Body of pancreas (tissue), 4 donors: ENCODE measurements at regions not wholly inside any gene's neighbourhood (a gene's known extent, or its start where the extent isn't known, plus 50 kb on each side); places are given as distances from the start of the nearest gene placed in this dataset.

Experiments
- ATAC-seq: fragments of 150-250 bp; one replicate; pipeline ENCODE4 v1.9.1; 2016
- DNase-seq, 4 donors: peaks; one replicate each; pipeline ENCODE4 v3.0.0-alpha.2; 2019
- H3K27ac ChIP-seq, 4 donors: fragments of 200-600 bp; sonication (generic); 1 replicate in 3 of 4; 2 replicates in 1 of 4; pipeline versions ENCODE4 v1.5.1 to v1.6.1; 2016 to 2019; ENCODE audit warnings: mild to moderate bottlenecking in 1 of 4, mixed read lengths in 1 of 4, moderate library complexity in 1 of 4
- H3K27me3 ChIP-seq, 2 donors: fragments of 200-600 bp; sonication (generic); one replicate each; pipeline ENCODE4 v1.6.0; 2016; ENCODE audit warnings: mild to moderate bottlenecking in 1 of 2
- H3K36me3 ChIP-seq, 2 donors: fragments of 200-600 bp; sonication (generic); replicated peaks in 1 of 2; 2 replicates each; pipeline ENCODE4 v1.5.1; 2016; ENCODE audit warnings: low read depth in 2 of 2; ENCODE audit not compliant: insufficient read depth in 1 of 2
- H3K4me1 ChIP-seq: fragments of 200-600 bp; sonication (generic); one replicate; pipeline ENCODE4 v1.6.0; 2016
- H3K4me3 ChIP-seq, 2 donors: fragments of 200-600 bp; sonication (generic); 1 replicate in 1 of 2; 2 replicates in 1 of 2; pipeline ENCODE4 v1.5.1; 2016 to 2019
- H3K9me3 ChIP-seq, 3 donors: fragments of 200-600 bp; sonication (generic); 1 replicate in 2 of 3; 2 replicates in 1 of 3; pipeline ENCODE4 v1.5.1; 2016
- POLR2A ChIP-seq, 3 donors: fragments of 450-650 bp; IDR thresholded peaks; one replicate each; pipeline ENCODE4 v1.6.1; 2016; ENCODE audit warnings: antibody characterized with exemption in 3 of 3, mild to moderate bottlenecking in 2 of 3
- WGBS, 2 donors: methylation state at CpG; one replicate each; pipeline ENCODE4 v1.1.5; 2017; 5-methylcytosine and 5-hydroxymethylcytosine counted together
- intact Hi-C: fragments of 100-400 bp; cut with DNase I; formaldehyde crosslinking; loops from one replicate; pipeline ENCODE4 v1.15.1; 2023
- TF ChIP-seq, protein P1 (sequence below), 7 experiments: fragments of 450-650 bp in 4 of 7; fragments of 200-600 bp in 3 of 7; sonication (generic) in 3 of 7; IDR thresholded peaks; one replicate each; pipeline ENCODE4 v1.5.1; 2016 to 2019; ENCODE audit warnings: antibody characterized with exemption in 7 of 7

DNA sequence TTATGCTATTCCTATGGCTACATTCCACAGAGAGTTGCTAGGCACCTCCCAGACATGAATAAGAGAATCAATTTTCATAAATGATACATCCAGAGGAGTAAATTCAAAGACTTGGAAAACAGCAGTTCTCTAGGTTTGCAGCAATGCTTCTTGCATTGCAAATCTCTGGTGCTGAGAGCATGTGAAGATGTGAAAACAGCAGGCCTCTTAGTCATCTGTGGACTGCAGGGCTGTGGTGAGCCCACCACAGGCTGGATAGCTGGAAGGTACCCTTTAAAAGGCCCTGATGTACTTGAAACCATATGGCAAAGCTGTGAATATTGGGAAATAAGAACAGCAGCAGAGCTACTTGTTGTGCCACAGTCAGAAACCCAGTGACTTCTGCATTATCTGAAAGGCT is 2135.9 kb downstream of the ARAP2 start:
- Histone ChIP-seq H3K4me3 (no peak overlapping the region), H3K9me3 (no peaks in the 10 kb centered on the region), H3K4me1 (no peaks in the 10 kb centered on the region), H3K27me3 (no peaks in the 10 kb centered on the region), H3K36me3 (no peaks in the 10 kb centered on the region), H3K27ac (no peak overlapping the region)
- ATAC-seq (no peak), DNase-seq (no peak)
- intact Hi-C loops, result no loop called here
- TF ChIP-seq, protein P1, sequence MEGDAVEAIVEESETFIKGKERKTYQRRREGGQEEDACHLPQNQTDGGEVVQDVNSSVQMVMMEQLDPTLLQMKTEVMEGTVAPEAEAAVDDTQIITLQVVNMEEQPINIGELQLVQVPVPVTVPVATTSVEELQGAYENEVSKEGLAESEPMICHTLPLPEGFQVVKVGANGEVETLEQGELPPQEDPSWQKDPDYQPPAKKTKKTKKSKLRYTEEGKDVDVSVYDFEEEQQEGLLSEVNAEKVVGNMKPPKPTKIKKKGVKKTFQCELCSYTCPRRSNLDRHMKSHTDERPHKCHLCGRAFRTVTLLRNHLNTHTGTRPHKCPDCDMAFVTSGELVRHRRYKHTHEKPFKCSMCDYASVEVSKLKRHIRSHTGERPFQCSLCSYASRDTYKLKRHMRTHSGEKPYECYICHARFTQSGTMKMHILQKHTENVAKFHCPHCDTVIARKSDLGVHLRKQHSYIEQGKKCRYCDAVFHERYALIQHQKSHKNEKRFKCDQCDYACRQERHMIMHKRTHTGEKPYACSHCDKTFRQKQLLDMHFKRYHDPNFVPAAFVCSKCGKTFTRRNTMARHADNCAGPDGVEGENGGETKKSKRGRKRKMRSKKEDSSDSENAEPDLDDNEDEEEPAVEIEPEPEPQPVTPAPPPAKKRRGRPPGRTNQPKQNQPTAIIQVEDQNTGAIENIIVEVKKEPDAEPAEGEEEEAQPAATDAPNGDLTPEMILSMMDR (IDR thresholded peaks at IDR 0.05), result no peak
- TF ChIP-seq POLR2A (IDR thresholded peaks at IDR 0.05), result no peak

DNA sequence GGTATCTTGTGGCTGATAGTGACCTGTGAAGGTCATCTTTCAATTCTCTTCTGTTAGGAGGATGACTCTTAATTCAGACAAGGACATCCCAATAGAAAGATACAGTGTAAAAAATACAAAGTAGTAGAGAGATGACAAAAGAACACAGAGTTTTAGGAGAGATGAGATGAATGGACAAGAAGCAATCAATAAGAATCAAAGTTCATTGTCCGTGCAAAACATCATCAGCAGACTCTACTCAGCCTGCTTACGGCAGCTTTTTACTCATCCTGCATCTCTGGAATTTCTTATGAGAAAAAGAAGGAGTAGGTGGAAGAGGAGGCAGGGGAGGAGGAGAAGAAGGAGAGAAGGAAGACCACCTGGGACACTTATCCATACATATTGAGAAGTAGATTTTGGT is 2131.7 kb downstream of the ARAP2 start:
- intact Hi-C loops, result no loop called here
- no peaks in the 10 kb centered on the region for H3K4me1 ChIP-seq
- no peaks in the 10 kb centered on the region for H3K36me3 ChIP-seq
- no peaks in the 10 kb centered on the region for H3K9me3 ChIP-seq
- no peak for DNase-seq
- no peak for TF ChIP-seq POLR2A (IDR thresholded peaks at IDR 0.05)
- ATAC-seq, result no peak
- WGBS, 2 donors, result 41 to 47% methylated on average over 2 of the region's 2 CpGs
- H3K27ac ChIP-seq, result no peak overlapping the region
- H3K4me3 ChIP-seq, result no peak overlapping the region
- no peaks in the 10 kb centered on the region for H3K27me3 ChIP-seq

DNA sequence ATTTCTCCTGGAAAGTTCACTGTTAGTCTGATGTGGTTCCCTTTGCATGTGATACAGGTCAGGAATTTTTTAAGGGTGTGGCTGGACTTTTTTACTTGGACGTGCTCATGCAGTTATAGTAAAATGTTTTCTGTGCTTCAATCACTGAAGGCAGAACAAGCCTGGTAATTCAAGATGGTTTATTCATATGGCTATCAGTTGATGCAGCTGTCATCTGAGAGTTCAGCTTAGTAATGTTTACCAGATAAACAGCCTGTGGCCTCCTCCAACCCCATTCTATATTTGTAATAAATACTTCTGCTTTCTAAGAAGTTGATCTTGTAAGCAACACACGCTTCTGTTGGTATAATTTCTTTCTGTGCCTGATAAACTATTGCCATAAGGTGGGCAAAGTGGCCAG is 2105.9 kb downstream of the ARAP2 start:
- WGBS, 2 donors, result 32 to 40% methylated on average over 2 of the region's 2 CpGs
- intact Hi-C loops, result no loop called here
- no peak overlapping the region for H3K27ac ChIP-seq
- no peaks in the 10 kb centered on the region for H3K27me3 ChIP-seq
- no peaks in the 10 kb centered on the region for H3K36me3 ChIP-seq
- H3K4me1 ChIP-seq, result no peaks in the 10 kb centered on the region
- no peaks in the 10 kb centered on the region for H3K9me3 ChIP-seq
- TF ChIP-seq, protein P1 (IDR thresholded peaks at IDR 0.05), result no peak
- TF ChIP-seq POLR2A (IDR thresholded peaks at IDR 0.05), result no peak
- ATAC-seq (no peak), DNase-seq (no peak)
- no peak overlapping the region for H3K4me3 ChIP-seq

DNA sequence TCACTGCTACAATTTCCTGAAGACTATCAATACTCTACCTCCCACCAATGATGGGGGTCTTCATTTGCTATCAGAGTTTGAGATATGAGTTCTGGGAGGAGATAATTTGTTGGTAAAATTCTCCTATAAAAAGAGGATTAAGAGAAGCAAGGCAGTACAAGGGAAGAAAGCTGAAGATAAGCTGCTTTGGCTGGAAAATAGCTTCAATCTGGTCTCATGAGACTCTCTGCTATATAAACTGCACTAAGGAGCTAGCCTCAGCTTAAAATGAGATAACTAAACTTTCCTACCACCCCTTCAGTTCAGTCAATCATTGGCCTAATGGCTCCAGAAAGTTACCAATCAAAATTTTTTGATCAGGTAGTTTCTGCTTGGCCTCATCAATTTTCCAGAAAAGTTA is 2105.0 kb downstream of the ARAP2 start:
- Histone ChIP-seq H3K9me3 (no peaks in the 10 kb centered on the region), H3K27me3 (no peaks in the 10 kb centered on the region), H3K27ac (no peak overlapping the region), H3K4me1 (no peaks in the 10 kb centered on the region), H3K4me3 (no peak overlapping the region), H3K36me3 (no peaks in the 10 kb centered on the region)
- ATAC-seq, result no peak
- TF ChIP-seq POLR2A (IDR thresholded peaks at IDR 0.05), result no peak
- TF ChIP-seq, protein P1 (IDR thresholded peaks at IDR 0.05), result no peak
- intact Hi-C loops, result no loop called here
- no peak for DNase-seq

DNA sequence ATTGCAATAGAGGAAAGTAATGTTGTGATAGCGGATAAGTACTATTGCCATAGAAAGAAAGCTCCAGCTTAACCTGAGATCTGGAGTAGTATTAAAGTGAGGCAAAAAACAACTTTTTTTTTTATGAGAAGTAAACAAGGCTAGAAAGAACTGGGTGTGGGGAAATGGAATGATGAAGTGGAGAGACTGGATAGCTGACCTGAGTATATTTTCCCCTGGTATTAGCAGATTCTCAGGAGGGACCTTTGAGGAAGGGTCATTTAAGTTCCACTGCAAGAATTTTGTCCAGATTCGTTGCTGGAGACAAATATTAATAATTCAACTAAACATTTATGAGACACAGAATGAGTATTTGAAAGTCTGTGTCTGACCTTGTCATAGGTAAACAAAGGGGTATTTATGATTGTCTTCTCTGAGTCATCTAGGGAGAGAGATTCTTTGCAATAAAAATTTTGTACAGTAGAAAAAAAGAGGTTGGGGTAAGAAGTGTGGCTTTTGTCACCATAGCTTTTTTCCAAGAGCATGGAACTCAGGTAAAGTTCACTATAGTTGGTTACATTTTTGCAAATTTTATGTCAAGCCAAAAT is 2095.9 kb downstream of the ARAP2 start:
- H3K9me3 ChIP-seq, result no peaks in the 10 kb centered on the region
- 32 to 41% methylated on average over 2 of the region's 2 CpGs for WGBS, 2 donors
- no peak for TF ChIP-seq POLR2A (IDR thresholded peaks at IDR 0.05)
- TF ChIP-seq, protein P1 (IDR thresholded peaks at IDR 0.05), result no peak
- DNase-seq (no peak), ATAC-seq (no peak)
- no peaks in the 10 kb centered on the region for H3K4me1 ChIP-seq
- H3K27ac ChIP-seq, result no peak overlapping the region
- H3K27me3 ChIP-seq, result no peaks in the 10 kb centered on the region
- H3K36me3 ChIP-seq, result no peaks in the 10 kb centered on the region
- H3K4me3 ChIP-seq, result no peak overlapping the region
- intact Hi-C loops, result no loop called here
